Upper lobe of right lung (tissue), 1 donor: ENCODE measurements at regions not wholly inside any gene's neighbourhood (a gene's known extent, or its start where the extent isn't known, plus 50 kb on each side); places are given as distances from the start of the nearest gene placed in this dataset.
"Not testable (repeated sequence)": the region's sequence is repeated elsewhere in the genome, so short reads cannot be mapped to it uniquely, and the experiment has no call there.

Source experiments
- ATAC-seq: fragments of 200-7000 bp; cut with Tn5 transposase; one replicate; pipeline ENCODE4 v1.9.1; 2020; ENCODE audit warnings: mild to moderate bottlenecking, moderate library complexity
- DNase-seq: peaks from one replicate; pipeline ENCODE4 v3.0.0-alpha.2; 2020
- H3K27ac ChIP-seq: fragments of 200-600 bp; one replicate; pipeline ENCODE4 v1.8.0; 2022
- H3K27me3 ChIP-seq: fragments of 200-600 bp; one replicate; pipeline ENCODE4 v1.8.0; 2022; ENCODE audit warnings: mild to moderate bottlenecking
- H3K36me3 ChIP-seq: fragments of 200-600 bp; one replicate; pipeline ENCODE4 v1.8.0; 2022
- H3K4me1 ChIP-seq: fragments of 200-600 bp; one replicate; pipeline ENCODE4 v1.8.0; 2022
- H3K4me3 ChIP-seq: fragments of 200-600 bp; one replicate; pipeline ENCODE4 v1.8.0; 2022; ENCODE audit warnings: mild to moderate bottlenecking
- H3K9me3 ChIP-seq: fragments of 200-600 bp; one replicate; pipeline ENCODE4 v1.8.0; 2022
- intact Hi-C: fragments of 100-400 bp; cut with DNase I; formaldehyde crosslinking; loops from one replicate; pipeline ENCODE4 v1.11.0; 2022
- TF ChIP-seq, protein P1 (sequence below): fragments of 200-600 bp; IDR thresholded peaks from one replicate; pipeline ENCODE4 v1.8.0; 2022; ENCODE audit warnings: antibody characterized with exemption
- donor health status: DM: no; HTN: yes; CAD: no; lungs with severe emphysema.

DNA sequence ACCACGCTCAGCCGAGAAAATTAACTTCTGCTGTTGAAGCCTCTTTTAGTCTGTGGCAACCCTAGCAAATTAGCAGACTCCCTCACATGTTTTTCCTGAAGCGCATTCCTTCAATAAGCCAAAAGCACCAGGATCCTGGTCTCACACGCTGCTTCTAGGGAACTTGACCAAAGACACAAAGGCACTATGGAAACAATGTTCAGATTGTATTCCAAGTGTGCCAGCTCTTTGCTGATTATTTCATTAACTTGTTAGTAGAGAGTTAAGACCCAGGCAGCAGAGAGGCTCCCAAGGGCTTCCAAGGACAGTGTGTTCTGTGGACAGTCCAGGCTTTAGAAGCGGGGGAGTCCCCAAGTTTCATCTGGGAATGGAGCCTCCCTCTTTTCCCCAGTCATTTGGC is 94.4 kb upstream of the BASP1 start:
- intact Hi-C loops: no loop called here
- Histone ChIP-seq H3K27ac (no peak overlapping the region), H3K36me3 (no peaks in the 10 kb centered on the region), H3K4me3 (no peak overlapping the region), H3K9me3 (no peaks in the 10 kb centered on the region), H3K27me3 (no peaks in the 10 kb centered on the region), H3K4me1 (peaks cover 5% of the 10 kb centered on the region)
- DNase-seq: no peak
- ATAC-seq: no peak
- TF ChIP-seq, protein P1, sequence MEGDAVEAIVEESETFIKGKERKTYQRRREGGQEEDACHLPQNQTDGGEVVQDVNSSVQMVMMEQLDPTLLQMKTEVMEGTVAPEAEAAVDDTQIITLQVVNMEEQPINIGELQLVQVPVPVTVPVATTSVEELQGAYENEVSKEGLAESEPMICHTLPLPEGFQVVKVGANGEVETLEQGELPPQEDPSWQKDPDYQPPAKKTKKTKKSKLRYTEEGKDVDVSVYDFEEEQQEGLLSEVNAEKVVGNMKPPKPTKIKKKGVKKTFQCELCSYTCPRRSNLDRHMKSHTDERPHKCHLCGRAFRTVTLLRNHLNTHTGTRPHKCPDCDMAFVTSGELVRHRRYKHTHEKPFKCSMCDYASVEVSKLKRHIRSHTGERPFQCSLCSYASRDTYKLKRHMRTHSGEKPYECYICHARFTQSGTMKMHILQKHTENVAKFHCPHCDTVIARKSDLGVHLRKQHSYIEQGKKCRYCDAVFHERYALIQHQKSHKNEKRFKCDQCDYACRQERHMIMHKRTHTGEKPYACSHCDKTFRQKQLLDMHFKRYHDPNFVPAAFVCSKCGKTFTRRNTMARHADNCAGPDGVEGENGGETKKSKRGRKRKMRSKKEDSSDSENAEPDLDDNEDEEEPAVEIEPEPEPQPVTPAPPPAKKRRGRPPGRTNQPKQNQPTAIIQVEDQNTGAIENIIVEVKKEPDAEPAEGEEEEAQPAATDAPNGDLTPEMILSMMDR: no peak

DNA sequence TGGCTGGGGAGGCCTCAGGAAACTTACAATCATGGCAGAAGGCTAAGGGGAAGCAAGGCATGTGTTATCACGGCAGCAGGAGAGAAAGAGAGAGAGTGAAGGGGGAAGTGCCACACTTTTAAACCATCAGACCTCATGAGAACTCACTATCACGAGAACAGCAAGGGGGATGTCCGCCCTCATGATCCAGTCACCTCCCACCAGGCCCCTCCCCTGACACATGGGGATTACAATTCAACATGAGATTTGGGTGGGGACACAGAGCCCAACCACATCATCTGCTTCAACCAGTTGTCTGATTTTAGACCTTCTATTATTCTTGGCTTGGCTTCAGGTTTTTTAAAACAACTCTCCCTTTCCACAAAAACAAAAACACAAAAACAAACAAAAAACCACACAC is 93.7 kb upstream of the BASP1 start:
- H3K36me3 ChIP-seq, H3K4me3 ChIP-seq, intact Hi-C loops, H3K27ac ChIP-seq, DNase-seq, H3K9me3 ChIP-seq, H3K27me3 ChIP-seq, H3K4me1 ChIP-seq, ATAC-seq: not testable (repeated sequence)

DNA sequence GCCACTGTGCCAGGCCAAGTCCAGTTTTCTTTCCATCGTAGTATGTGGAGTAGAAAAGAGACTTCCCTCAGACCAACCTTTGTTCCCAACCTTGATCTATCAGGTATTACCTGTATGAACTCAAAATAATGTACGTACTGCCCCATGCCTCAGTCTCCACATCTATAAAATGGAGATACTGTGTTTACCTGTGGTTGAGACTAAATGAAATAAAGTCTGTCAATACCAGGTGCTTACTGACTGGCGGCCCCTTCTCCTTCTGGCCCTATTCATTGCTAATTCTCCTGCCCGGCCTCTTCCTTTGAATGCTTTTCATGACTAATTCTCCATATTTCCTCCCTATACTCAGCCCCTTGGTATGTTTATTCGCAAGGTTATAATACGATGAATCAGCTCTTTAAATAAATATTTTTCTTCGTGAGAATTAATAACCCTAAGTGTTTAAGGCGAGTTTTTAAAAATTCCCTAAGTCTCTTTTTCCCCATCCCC is 89.6 kb upstream of the BASP1 start:
- intact Hi-C loops: no loop called here
- TF ChIP-seq, protein P1: no peak
- DNase-seq (no peak), ATAC-seq (no peak)
- no peak overlapping the region for H3K27ac ChIP-seq
- no peaks in the 10 kb centered on the region for H3K27me3 ChIP-seq
- H3K9me3 ChIP-seq: no peaks in the 10 kb centered on the region
- H3K36me3 ChIP-seq: no peaks in the 10 kb centered on the region
- H3K4me3 ChIP-seq: no peak overlapping the region
- peaks cover 9% of the 10 kb centered on the region for H3K4me1 ChIP-seq

GRCh38 chr5:17129093-17129849 is 88.2 kb upstream of the BASP1 start:
- DNase-seq (no peak), ATAC-seq (no peak)
- H3K36me3 ChIP-seq: no peaks in the 10 kb centered on the region
- H3K4me3 ChIP-seq: peak overlapping the region; percentile 12
- no peaks in the 10 kb centered on the region for H3K9me3 ChIP-seq
- peak overlapping the region; percentile 20 for H3K27ac ChIP-seq
- no peaks in the 10 kb centered on the region for H3K27me3 ChIP-seq
- peaks cover 9% of the 10 kb centered on the region for H3K4me1 ChIP-seq
- TF ChIP-seq, protein P1: no peak
- intact Hi-C loops: no loop called here

DNA sequence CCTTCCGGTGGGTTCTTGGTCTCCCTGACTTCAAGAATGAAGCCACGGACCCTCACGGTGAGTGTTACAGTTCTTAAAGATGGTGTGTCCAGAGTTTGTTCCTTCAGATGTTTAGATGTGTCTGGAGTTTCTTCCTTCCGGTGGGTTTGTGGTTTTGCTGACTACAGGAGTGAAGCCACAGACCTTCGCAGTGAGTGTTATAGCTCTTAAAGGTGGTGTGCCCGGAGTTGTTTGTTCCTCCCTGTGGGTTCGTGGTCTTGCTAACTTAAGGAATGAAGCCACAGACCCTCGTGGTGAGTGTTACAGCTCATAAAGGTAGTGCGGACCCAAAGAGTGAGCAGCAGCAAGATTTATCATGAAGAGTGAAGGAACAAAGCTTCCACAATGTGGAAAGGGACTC is 87.1 kb upstream of the BASP1 start:
- H3K4me1 ChIP-seq, H3K9me3 ChIP-seq, H3K27me3 ChIP-seq, H3K27ac ChIP-seq, intact Hi-C loops, DNase-seq, H3K4me3 ChIP-seq, ATAC-seq, H3K36me3 ChIP-seq: not testable (repeated sequence)

GRCh38 chr5:17132444-17133083 is 84.9 kb upstream of the BASP1 start:
- TF ChIP-seq, protein P1: peak; percentile 76

More at GRCh38 chr5:17132444-17133083, 84.9 kb upstream of the BASP1 start:
- Histone ChIP-seq H3K9me3 (no peaks in the 10 kb centered on the region), H3K36me3 (no peaks in the 10 kb centered on the region), H3K4me1 (peaks cover 9% of the 10 kb centered on the region), H3K27me3 (no peaks in the 10 kb centered on the region), H3K4me3 (no peak overlapping the region), H3K27ac (no peak overlapping the region)
- intact Hi-C loops: no loop called here
- ATAC-seq (peak; percentile 56), DNase-seq (no peak)
